ENCODE measurements at regions not wholly inside any gene's neighbourhood (a gene's known extent, or its start where the extent isn't known, plus 50 kb on each side); places are given as distances from the start of the nearest gene placed in this dataset.

DNA sequence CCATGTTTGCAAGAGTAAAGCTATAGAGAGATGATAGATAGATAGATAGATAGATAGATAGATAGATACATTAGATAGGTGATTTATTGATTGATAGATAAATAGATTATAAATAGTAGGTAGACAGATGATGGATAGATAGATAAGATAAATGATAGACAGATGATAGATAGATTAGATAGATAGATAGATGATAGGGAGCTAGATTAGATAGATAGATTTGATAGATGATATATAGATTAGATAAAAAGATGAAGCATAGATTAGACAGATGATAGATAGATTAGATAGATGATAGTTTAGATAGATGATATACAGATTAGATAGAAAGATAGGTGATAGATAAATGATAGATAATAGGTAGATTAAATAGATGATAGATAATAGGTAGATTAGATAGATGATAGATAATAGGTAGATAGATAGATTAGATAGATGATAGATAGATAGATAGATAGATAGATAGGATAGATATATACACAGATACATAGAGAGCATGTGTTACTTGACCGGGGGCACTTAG lies 243.3 kb upstream of the FOXK1 start:
- no peak for TF ChIP-seq TRIM28 (IDR thresholded peaks at IDR 0.05; ENCODE audit: borderline replicate concordance, low read length)
- TF ChIP-seq ZFHX2 (tag by site-specific recombination; conservative IDR thresholded peaks at IDR 0.05): no peak
- no peak for TF ChIP-seq PRDM10 (tag by site-specific recombination; IDR thresholded peaks at IDR 0.05)
- TF ChIP-seq ZNF416 (tag by site-specific recombination; IDR thresholded peaks at IDR 0.05): no peak
- no peak for TF ChIP-seq ZNF521 (tag by site-specific recombination; IDR thresholded peaks at IDR 0.05)
- no peak for TF ChIP-seq ZNF513 (tag by site-specific recombination; IDR thresholded peaks at IDR 0.05)
- TF ChIP-seq ZNF350 (tag by site-specific recombination; IDR thresholded peaks at IDR 0.05): no peak
- TF ChIP-seq ZNF843 (tag by site-specific recombination; IDR thresholded peaks at IDR 0.05): no peak
- no peak for TF ChIP-seq ZNF248 (tag by site-specific recombination; IDR thresholded peaks at IDR 0.05)
- TF ChIP-seq, protein P1, sequence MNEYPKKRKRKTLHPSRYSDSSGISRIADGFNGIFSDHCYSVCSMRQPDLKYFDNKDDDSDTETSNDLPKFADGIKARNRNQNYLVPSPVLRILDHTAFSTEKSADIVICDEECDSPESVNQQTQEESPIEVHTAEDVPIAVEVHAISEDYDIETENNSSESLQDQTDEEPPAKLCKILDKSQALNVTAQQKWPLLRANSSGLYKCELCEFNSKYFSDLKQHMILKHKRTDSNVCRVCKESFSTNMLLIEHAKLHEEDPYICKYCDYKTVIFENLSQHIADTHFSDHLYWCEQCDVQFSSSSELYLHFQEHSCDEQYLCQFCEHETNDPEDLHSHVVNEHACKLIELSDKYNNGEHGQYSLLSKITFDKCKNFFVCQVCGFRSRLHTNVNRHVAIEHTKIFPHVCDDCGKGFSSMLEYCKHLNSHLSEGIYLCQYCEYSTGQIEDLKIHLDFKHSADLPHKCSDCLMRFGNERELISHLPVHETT (tag by site-specific recombination; IDR thresholded peaks at IDR 0.05): no peak
- TF ChIP-seq, protein P2, sequence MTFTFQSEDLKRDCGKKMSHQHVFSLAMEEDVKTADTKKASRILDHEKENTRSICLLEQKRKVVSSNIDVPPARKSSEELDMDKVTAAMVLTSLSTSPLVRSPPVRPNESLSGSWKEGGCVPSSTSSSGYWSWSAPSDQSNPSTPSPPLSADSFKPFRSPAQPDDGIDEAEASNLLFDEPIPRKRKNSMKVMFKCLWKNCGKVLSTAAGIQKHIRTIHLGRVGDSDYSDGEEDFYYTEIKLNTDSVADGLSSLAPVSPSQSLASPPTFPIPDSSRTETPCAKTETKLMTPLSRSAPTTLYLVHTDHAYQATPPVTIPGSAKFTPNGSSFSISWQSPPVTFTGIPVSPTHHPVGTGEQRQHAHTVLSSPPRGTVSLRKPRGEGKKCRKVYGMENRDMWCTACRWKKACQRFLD (tag by site-specific recombination; IDR thresholded peaks at IDR 0.05): no peak
- no peak for TF ChIP-seq MEIS1 (CRISPR knock-in tag; IDR thresholded peaks at IDR 0.05; ENCODE audit: borderline replicate concordance)
- no peak for TF ChIP-seq ZNF529 (tag by site-specific recombination; IDR thresholded peaks at IDR 0.05; ENCODE audit: insufficient replicate concordance)
- TF ChIP-seq ZNF660 (tag by site-specific recombination; IDR thresholded peaks at IDR 0.05): no peak
- TF ChIP-seq GLI2 (tag by site-specific recombination; IDR thresholded peaks at IDR 0.05; ENCODE audit: borderline replicate concordance, low read depth): no peak
- TF ChIP-seq ZNF2 (tag by site-specific recombination; IDR thresholded peaks at IDR 0.05): no peak
- TF ChIP-seq ZNF549 (tag by site-specific recombination; IDR thresholded peaks at IDR 0.05): no peak
- no peak for TF ChIP-seq ZNF571 (tag by site-specific recombination; IDR thresholded peaks at IDR 0.05)
- no peaks in the 10 kb centered on the region for H3K4me1 ChIP-seq (ENCODE audit: control insufficient read depth, insufficient read depth, low read length)
- POLR2A ChIA-PET: no interaction called here
- H3K27ac ChIP-seq (ENCODE audit: extremely low read depth, low read depth, low read length): no peak overlapping the region
- H3K36me3 ChIP-seq (ENCODE audit: control insufficient read depth in 2 of 2, insufficient read depth in 1 of 2, low read length in 2 of 2): no peaks in the 10 kb centered on the region
- CTCF ChIA-PET: interaction anchor here (0.6 kb wide), 1 partner anchor 52 kb away, joined by 5 read pairs; no protein-coding TSS in a partner anchor
- H3K9me3 ChIP-seq (ENCODE audit: control insufficient read depth, insufficient read depth, low read depth, low read length): no peaks in the 10 kb centered on the region
- H3K4me3 ChIP-seq (ENCODE audit: low read depth, low read length): no peak overlapping the region

- TF ChIP-seq SP2 (tag by site-specific recombination; IDR thresholded peaks at IDR 0.05) (no peak), ZNF747 (tag by site-specific recombination; IDR thresholded peaks at IDR 0.05) (no peak), ZNF175 (tag by site-specific recombination; IDR thresholded peaks at IDR 0.05) (no peak), ZNF184 (tag by site-specific recombination; IDR thresholded peaks at IDR 0.05) (no peak), ZNF776 (tag by site-specific recombination; IDR thresholded peaks at IDR 0.05; ENCODE audit: borderline replicate concordance) (no peak), ZNF202 (tag by site-specific recombination; IDR thresholded peaks at IDR 0.05; ENCODE audit: borderline replicate concordance) (no peak), RBAK (tag by site-specific recombination; IDR thresholded peaks at IDR 0.05) (no peak), ZNF133 (tag by site-specific recombination; IDR thresholded peaks at IDR 0.05) (no peak), PATZ1 (tag by site-specific recombination; IDR thresholded peaks at IDR 0.05) (no peak)
- ChIA-PET POLR2A (no interaction called here), CTCF (no interaction called here)
- Histone ChIP-seq H3K4me1 (ENCODE audit: control insufficient read depth, insufficient read depth, low read length) (no peaks in the 10 kb centered on the region), H3K27ac (ENCODE audit: extremely low read depth, low read depth, low read length) (no peak overlapping the region), H3K4me3 (ENCODE audit: low read depth, low read length) (no peak overlapping the region), H3K36me3 (ENCODE audit: control insufficient read depth in 2 of 2, insufficient read depth in 1 of 2, low read length in 2 of 2) (no peaks in the 10 kb centered on the region), H3K9me3 (ENCODE audit: control insufficient read depth, insufficient read depth, low read depth, low read length) (no peaks in the 10 kb centered on the region)
Observed at GRCh38 chr7:4439444-4439843, 242.7 kb upstream of the FOXK1 start.

Measured in HEK293 (cell line).